ENCODE measurements at regions not wholly inside any gene's neighbourhood (a gene's known extent, or its start where the extent isn't known, plus 50 kb on each side); places are given as distances from the start of the nearest gene placed in this dataset.
"Not testable (repeated sequence)": the region's sequence is repeated elsewhere in the genome, so short reads cannot be mapped to it uniquely, and the experiment has no call there.

- no peak for DNase-seq (ENCODE audit: low read depth)
These were observed 1038.8 kb upstream of the EPHA6 start for GRCh38 chr3:95775486-95776094.

GRCh38 chr3:95781598-95781997 is 1032.8 kb upstream of the EPHA6 start:
- DNase-seq (ENCODE audit: low read depth), result no peak

- no peak for DNase-seq (ENCODE audit: low read depth)
These were observed 1025.3 kb upstream of the EPHA6 start for GRCh38 chr3:95789111-95789510.

- DNase-seq (ENCODE audit: low read depth), result no peak
These were observed 1017.3 kb upstream of the EPHA6 start for GRCh38 chr3:95797081-95797480.

DNA sequence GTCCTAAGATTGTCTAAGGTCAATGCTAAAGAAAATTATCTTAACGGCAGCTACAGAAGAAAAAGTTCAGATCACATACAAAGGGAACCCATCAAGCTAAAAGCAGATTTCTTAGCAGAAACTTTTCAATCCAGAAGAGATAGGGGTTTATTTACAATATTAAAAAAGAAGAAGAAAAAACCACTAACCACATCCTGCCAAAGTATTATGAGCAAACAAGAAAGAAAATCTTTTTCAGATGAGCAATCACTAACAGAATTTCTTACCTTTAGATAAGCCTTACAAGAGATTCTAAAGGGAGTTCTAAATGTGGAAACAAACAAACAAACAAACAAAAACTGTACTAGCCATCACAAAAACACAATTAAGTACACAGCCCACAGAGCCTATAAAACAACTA is 1015.8 kb upstream of the EPHA6 start:
- no peak for DNase-seq (ENCODE audit: low read depth)

GRCh38 chr3:95810462-95810861 is 1003.9 kb upstream of the EPHA6 start:
- DNase-seq (ENCODE audit: low read depth), result no peak

DNA sequence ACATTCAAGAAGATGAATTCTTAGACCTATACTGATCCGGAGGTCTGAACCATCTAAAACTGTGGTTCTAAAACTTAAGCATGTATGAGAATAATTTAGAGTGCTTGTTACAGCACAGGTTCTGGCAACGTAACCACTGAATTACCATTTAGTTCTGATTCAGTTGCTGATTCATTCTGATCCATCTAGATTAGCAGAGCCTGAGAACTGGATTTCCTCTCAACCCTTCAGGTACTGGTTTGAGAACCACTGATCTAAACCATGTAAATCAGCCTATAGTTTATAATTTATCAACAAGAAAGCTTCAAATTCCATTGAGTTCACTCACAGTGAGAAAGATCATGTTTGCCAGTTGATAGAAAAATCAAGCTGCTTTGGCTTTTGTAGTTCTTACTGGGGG is 1001.1 kb upstream of the EPHA6 start:
- DNase-seq (ENCODE audit: low read depth), result no peak

DNA sequence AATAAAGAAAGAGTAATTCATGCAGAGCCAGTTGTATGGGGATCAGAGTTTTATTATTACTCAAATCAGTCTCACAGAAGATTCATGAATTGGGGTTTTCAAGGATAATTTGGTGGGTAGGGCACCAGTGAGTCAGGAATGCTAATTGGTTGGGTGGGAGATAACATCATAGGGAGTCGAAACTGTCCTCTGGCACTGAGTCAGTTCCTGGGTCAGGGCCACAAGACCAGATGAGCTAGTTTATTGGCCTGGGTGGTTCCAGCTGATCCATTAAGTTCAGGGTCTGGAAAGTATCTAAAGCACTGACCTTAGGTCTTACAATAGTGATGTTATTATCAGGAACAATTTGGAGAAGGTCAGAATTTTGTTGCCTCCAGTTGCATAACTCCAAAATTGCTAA is 998.6 kb upstream of the EPHA6 start:
- DNase-seq (ENCODE audit: low read depth), result no peak

- no peak for DNase-seq (ENCODE audit: low read depth)
These were observed 988.0 kb upstream of the EPHA6 start for GRCh38 chr3:95826419-95826818.

DNA sequence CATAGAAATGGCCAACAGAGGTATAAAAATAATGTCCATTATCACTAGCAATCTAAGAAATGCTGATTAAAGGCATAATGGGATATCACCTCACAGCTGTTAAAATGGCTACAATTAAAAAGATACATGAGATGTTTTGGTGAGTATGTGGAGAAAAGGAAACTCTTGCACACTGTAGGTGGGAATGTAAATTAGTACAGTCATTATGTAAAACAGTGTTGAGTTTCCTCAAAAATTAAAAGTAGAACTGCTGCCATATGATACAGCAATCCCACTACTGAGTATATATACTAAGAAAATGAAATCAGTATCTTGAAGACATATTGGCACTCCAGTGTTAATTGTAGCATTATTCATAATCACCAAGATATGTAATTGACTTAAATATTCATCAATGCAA is 982.2 kb upstream of the EPHA6 start:
- no peak for DNase-seq (ENCODE audit: low read depth)

DNA sequence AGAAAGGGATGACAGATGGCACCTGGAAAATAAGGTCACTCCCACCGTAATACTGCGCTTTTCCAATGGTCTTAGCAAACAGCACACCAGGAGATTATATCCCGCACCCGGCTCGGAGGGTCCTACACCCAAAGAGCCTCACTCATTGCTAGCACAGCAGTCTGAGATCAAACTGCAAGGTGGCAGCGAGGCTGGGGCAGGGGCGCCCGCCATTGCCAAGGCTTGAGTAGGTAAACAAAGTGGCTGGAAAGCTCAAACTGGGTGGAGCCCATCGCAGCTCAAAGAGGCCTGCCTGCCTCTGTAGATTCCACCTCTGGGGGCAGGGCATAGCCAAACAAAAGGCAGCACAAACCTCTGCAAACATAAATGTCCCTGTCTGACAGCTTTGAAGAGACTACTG is 953.8 kb upstream of the EPHA6 start:
- DNase-seq (ENCODE audit: low read depth), result not testable (repeated sequence)

DNA sequence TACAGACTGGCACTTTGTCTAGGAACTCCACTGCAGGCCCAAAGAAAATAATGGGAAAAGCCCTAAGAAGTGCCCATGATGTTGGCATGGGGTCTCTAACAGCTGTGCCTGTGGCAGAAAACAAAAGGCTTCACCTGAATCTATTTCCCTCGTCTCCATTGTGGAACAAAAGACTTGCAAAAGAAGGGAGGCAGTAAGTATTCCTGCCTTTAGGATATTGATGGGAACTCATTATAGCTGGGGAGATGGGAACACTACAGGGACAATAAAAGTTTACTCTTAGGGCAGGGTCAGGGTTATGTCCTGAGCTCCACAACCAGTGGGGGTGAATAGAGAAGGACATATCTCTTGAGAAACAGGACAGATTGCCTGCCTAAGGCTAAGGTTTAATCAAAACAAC is 930.6 kb upstream of the EPHA6 start:
- DNase-seq (ENCODE audit: low read depth), result no peak

DNA sequence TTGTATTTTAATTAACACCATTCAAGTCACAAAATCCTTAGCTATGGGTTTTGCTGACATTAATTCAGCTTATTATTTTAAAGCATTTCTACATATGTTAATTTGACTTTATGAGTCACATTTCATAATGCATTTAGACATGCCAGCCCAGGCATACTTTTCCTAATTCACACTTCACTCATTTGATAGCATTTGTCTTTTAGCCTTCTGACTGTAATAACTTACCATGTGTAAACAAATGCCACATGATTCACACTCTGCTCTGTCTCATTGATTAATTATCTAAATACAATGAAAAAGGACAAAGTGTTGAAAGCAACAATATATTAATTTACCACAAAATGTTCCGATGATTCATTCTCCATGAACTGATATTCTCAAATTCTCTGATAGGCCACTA is 927.8 kb upstream of the EPHA6 start:
- DNase-seq (ENCODE audit: low read depth), result no peak

DNA sequence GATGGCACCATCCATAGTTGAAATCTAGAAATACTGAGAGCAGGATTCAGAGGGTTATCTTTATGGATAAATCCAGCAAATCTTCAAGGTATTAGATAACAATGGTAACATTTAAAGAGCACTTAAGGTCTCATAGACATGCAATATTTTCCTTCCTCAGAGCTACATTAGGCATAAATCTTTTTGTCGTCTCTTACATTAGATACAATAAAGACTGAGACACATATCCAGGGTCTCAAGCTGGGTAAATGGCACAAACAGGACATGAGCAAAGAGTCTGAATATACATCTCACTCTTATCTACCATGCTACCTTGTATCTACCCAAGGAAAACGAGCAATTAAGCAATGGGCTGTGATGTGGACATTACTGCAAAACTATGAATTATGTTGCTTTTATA is 927.3 kb upstream of the EPHA6 start:
- no peak for DNase-seq (ENCODE audit: low read depth)

GRCh38 chr3:95894820-95895219 is 919.6 kb upstream of the EPHA6 start:
- DNase-seq (ENCODE audit: low read depth), result no peak

DNA sequence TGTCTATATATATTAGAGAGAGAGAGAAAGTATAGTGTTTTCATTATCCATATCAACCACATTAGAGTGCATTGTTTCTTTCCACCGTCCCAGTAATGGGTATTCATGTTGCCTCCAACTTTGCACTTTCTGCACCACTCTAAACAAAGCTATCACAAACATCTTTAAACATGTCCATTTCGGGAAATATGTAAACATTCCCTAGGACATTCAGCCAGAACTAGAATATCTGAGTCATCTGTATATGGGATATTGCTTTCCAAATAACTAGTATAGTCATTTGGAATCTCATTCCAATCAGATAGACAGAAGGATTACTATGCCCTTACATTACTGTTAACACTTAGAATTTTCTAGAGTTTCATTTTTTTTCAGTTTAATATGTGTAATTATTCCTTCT is 914.9 kb upstream of the EPHA6 start:
- DNase-seq (ENCODE audit: low read depth), result no peak

- DNase-seq (ENCODE audit: low read depth), result no peak
These were observed 914.5 kb upstream of the EPHA6 start for GRCh38 chr3:95899911-95900310.

DNA sequence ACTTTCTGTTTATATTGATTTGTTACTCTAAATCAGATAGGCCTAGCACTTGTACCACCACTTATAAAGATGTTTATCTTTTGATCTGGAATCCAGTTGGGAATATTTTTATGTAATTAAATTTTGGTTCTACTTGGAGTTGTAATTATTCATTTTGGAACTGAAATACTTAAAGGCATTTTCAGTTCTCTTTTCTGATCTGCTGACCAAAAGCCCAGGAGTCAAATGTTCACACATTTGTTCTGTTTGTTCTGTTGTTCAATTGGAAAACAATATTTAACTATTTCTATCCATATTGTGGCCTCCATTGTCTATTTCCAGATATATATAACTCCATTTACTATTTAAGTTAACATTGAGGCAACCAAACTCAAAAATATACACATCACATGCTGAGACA is 912.4 kb upstream of the EPHA6 start:
- DNase-seq (ENCODE audit: low read depth), result no peak

DNA sequence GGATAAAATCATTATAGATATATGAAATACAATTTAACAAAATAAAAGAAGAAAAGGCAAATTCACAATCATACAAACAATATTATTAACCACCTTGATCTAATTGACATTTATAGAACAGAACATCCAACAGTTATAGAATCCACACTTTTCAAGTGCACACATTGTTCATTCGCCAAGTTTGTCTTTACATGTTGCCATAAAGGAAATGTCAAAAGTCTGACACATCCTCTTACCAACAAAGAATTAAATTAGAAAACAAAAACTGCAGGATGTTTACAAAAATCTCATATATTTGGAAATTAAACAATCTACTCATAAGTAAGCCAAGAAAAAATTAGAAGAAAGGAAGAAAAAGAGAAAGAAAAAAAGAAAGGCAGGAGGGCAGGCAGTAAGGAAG is 909.2 kb upstream of the EPHA6 start:
- DNase-seq (ENCODE audit: low read depth), result no peak

DNA sequence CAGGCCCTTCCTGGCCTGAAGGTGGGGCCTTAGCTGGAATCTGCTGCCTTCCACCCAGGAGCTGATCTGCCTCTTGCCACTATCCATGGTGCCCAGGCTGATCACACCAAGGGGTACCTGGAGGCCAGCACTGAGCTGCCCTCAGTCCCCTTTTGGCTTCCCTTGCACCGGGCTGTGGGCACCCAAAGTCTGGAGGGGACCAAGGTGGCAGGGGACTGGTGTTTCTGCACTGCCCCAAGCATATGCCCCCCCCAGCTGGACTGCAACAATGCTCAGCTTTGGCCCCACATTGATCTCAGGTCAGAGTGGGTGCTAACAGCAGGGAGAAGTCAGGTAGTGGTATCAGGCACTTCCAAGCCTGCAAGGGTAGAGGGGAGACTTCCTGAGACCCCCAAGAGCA is 902.6 kb upstream of the EPHA6 start:
- DNase-seq (ENCODE audit: low read depth), result no peak

DNA sequence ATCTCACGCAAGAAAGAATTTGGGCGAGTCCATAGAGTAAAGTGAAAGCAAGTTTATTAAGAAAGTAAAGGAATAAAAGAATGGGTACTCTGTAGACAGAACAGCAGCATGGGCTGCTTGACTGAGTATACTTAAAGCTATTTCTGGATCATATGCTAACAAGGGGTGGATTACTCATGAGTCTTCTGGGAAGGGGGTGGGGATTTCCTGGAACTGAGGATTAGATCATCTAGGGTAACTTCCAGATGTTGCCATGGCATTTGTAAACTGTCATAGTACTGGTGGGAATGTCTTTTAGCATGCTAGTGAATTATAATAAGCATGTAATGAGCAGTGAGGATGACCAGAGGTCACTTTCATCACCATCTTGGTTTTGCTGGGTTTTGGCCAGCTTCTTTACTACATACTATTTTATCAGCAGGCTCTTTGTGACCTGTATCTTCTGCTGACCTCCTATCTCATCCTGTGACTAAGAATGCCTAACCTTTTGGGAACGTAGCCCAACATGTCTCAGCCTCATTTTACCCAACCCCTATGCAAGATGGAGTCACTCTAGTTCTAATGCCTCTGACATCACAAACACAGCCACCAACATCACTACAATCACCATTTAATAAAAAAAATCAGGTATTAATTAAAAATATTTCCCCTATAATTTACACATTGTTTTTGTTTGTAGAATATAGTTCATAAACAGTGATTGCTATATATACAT is 890.7 kb upstream of the EPHA6 start:
- DNase-seq (ENCODE audit: low read depth), result no peak

GRCh38 chr3:95926904-95927501 is 887.4 kb upstream of the EPHA6 start:
- no peak for DNase-seq (ENCODE audit: low read depth)

DNA sequence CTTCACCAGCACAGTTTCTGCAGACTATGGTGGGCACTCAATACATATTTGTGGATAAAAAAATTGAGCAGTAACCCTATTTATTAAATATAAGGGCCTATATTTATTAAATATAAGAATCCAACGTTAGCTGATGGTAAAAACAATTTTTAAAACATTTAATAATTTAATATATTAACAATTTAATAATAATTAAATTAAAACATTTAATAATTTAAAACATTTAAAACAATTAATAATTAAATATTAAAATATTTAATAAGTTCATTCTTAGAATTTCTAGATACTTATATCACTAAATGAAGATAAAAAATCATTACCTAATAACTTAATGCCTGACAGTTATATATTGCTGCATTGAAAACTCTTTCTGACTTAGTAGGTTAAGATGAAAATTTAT is 880.2 kb upstream of the EPHA6 start:
- no peak for DNase-seq (ENCODE audit: low read depth)

All from activated T-helper 1 cell treated with Interleukin-2 at 50 U/mL for 16 hours (primary cell).